Esophagus squamous epithelium (tissue), 5 donors: ENCODE measurements at regions not wholly inside any gene's neighbourhood (a gene's known extent, or its start where the extent isn't known, plus 50 kb on each side); places are given as distances from the start of the nearest gene placed in this dataset.

Experiments used
- DNase-seq: peaks from one replicate; lab custom pipeline; 2025; lab: John Stamatoyannopoulos, UW
- H3K27ac ChIP-seq, 4 donors: fragments of 200-600 bp; sonication (generic); one replicate each; pipeline ENCODE4 v1.5.1; 2016 to 2019; ENCODE audit warnings: mild to moderate bottlenecking in 1 of 4
- H3K27me3 ChIP-seq, 4 donors: fragments of 200-600 bp; sonication (generic); 1 replicate in 3 of 4; 2 replicates in 1 of 4; pipeline versions ENCODE4 v1.5.1 to v1.6.0; 2017 to 2021; ENCODE audit warnings: antibody characterized with exemption in 1 of 4
- H3K36me3 ChIP-seq, 3 donors: fragments of 200-600 bp; sonication (generic); one replicate each; pipeline ENCODE4 v1.5.1; 2016 to 2019
- H3K4me1 ChIP-seq, 3 donors: fragments of 200-600 bp; sonication (generic); one replicate each; pipeline ENCODE4 v1.5.1; 2017 to 2019
- H3K4me3 ChIP-seq, 4 donors: fragments of 200-600 bp; sonication (generic); 1 replicate in 3 of 4; 2 replicates in 1 of 4; pipeline ENCODE4 v1.5.1; 2016 to 2019; ENCODE audit warnings: mild to moderate bottlenecking in 2 of 4, moderate library complexity in 1 of 4
- H3K9me3 ChIP-seq, 3 donors: fragments of 200-600 bp; sonication (generic); one replicate each; pipeline ENCODE4 v1.5.1; 2016 to 2019
- CTCF ChIP-seq, 6 experiments: fragments of 450-650 bp in 4 of 6; fragments of 200-600 bp in 2 of 6; sonication (generic) in 2 of 6; IDR thresholded peaks; one replicate each; pipeline ENCODE4 v1.5.1; 2016 to 2019; ENCODE audit warnings: antibody characterized with exemption in 6 of 6, mild to moderate bottlenecking in 4 of 6, moderate library complexity in 4 of 6
- POLR2A ChIP-seq, 4 donors: fragments of 450-650 bp; IDR thresholded peaks; one replicate each; pipeline ENCODE4 v1.6.1; 2017; ENCODE audit warnings: antibody characterized with exemption in 4 of 4, mild to moderate bottlenecking in 4 of 4, moderate library complexity in 3 of 4
- WGBS, 2 donors: methylation state at CpG; one replicate each; pipeline ENCODE4 v1.1.5; 2018; 5-methylcytosine and 5-hydroxymethylcytosine counted together
- intact Hi-C: fragments of 100-400 bp; cut with DNase I; formaldehyde crosslinking; loops from one replicate; pipeline ENCODE4 v1.15.0; 2022
- donor health status: DM: yes; HTN: yes; CAD: no.

- DNase-seq = no peak
- WGBS, 2 donors = 56 to 59% methylated on average over 2 of the region's 2 CpGs
- no peak for TF ChIP-seq CTCF (IDR thresholded peaks at IDR 0.05)
- TF ChIP-seq POLR2A (IDR thresholded peaks at IDR 0.05) = no peak
- no peak overlapping the region for H3K27ac ChIP-seq
- no peaks in the 10 kb centered on the region for H3K4me1 ChIP-seq
- H3K9me3 ChIP-seq = no peaks in the 10 kb centered on the region
- H3K27me3 ChIP-seq = no peaks in the 10 kb centered on the region
- intact Hi-C loops = no loop called here
- H3K4me3 ChIP-seq = no peak overlapping the region
- no peaks in the 10 kb centered on the region for H3K36me3 ChIP-seq
These were observed 422.2 kb downstream of the GABRG1 start for GRCh38 chr4:45701621-45702020.

- H3K9me3 ChIP-seq = no peaks in the 10 kb centered on the region
- no peak overlapping the region for H3K27ac ChIP-seq
- no peaks in the 10 kb centered on the region for H3K27me3 ChIP-seq
- DNase-seq = no peak
- no peaks in the 10 kb centered on the region for H3K36me3 ChIP-seq
- intact Hi-C loops = no loop called here
- no peak overlapping the region for H3K4me3 ChIP-seq
- TF ChIP-seq POLR2A (IDR thresholded peaks at IDR 0.05) = no peak
- no peak for TF ChIP-seq CTCF (IDR thresholded peaks at IDR 0.05)
- H3K4me1 ChIP-seq = no peaks in the 10 kb centered on the region
These were observed 430.1 kb downstream of the GABRG1 start for GRCh38 chr4:45693746-45694145.

GRCh38 chr4:45692131-45692735 lies 431.6 kb downstream of the GABRG1 start:
- Histone ChIP-seq H3K27ac (no peak overlapping the region), H3K4me3 (no peak overlapping the region), H3K9me3 (no peaks in the 10 kb centered on the region), H3K27me3 (no peaks in the 10 kb centered on the region), H3K4me1 (no peaks in the 10 kb centered on the region), H3K36me3 (no peaks in the 10 kb centered on the region)
- no peak for DNase-seq
- 54 to 57% methylated on average over 3 to 4 of the region's 4 CpGs for WGBS, 2 donors
- intact Hi-C loops = no loop called here
- no peak for TF ChIP-seq POLR2A (IDR thresholded peaks at IDR 0.05)
- no peak for TF ChIP-seq CTCF (IDR thresholded peaks at IDR 0.05)

GRCh38 chr4:45688341-45688740 lies 435.5 kb downstream of the GABRG1 start:
- Histone ChIP-seq H3K4me3 (no peak overlapping the region), H3K36me3 (no peaks in the 10 kb centered on the region), H3K27ac (no peak overlapping the region), H3K9me3 (no peaks in the 10 kb centered on the region), H3K4me1 (no peaks in the 10 kb centered on the region), H3K27me3 (no peaks in the 10 kb centered on the region)
- DNase-seq = no peak
- WGBS, 2 donors = 33 to 50% methylated on average over 2 of the region's 2 CpGs
- TF ChIP-seq CTCF (IDR thresholded peaks at IDR 0.05) (no peak), POLR2A (IDR thresholded peaks at IDR 0.05) (no peak)
- intact Hi-C loops = no loop called here

- Histone ChIP-seq H3K9me3 (no peaks in the 10 kb centered on the region), H3K4me3 (no peak overlapping the region), H3K27ac (no peak overlapping the region), H3K27me3 (no peaks in the 10 kb centered on the region), H3K4me1 (no peaks in the 10 kb centered on the region), H3K36me3 (no peaks in the 10 kb centered on the region)
- 63 to 88% methylated on average over 2 of the region's 2 CpGs for WGBS, 2 donors
- intact Hi-C loops = no loop called here
- no peak for TF ChIP-seq CTCF (IDR thresholded peaks at IDR 0.05)
- DNase-seq = no peak
These were observed 444.4 kb downstream of the GABRG1 start for GRCh38 chr4:45679411-45679810.
